Lower leg skin (tissue), 3 donors: ENCODE measurements at regions not wholly inside any gene's neighbourhood (a gene's known extent, or its start where the extent isn't known, plus 50 kb on each side); places are given as distances from the start of the nearest gene placed in this dataset.

Source experiments
- CTCF ChIP-seq, 3 donors: fragments of 450-650 bp; IDR thresholded peaks; one replicate each; pipeline ENCODE4 v1.5.1; 2016; ENCODE audit warnings: antibody characterized with exemption in 3 of 3, mild to moderate bottlenecking in 3 of 3, moderate library complexity in 2 of 3
- POLR2A ChIP-seq, 2 donors: fragments of 450-650 bp; IDR thresholded peaks; one replicate each; pipeline ENCODE4 v1.6.1; 2016 to 2017; ENCODE audit warnings: antibody characterized with exemption in 2 of 2, mild to moderate bottlenecking in 1 of 2, moderate library complexity in 1 of 2

- TF ChIP-seq POLR2A (IDR thresholded peaks at IDR 0.05) (no peak), CTCF (IDR thresholded peaks at IDR 0.05) (no peak)
These were observed 528.3 kb upstream of the ZFP42 start for GRCh38 chr4:187467224-187467623.
